ENCODE measurements at regions not wholly inside any gene's neighbourhood (a gene's known extent, or its start where the extent isn't known, plus 50 kb on each side); places are given as distances from the start of the nearest gene placed in this dataset.

DNA sequence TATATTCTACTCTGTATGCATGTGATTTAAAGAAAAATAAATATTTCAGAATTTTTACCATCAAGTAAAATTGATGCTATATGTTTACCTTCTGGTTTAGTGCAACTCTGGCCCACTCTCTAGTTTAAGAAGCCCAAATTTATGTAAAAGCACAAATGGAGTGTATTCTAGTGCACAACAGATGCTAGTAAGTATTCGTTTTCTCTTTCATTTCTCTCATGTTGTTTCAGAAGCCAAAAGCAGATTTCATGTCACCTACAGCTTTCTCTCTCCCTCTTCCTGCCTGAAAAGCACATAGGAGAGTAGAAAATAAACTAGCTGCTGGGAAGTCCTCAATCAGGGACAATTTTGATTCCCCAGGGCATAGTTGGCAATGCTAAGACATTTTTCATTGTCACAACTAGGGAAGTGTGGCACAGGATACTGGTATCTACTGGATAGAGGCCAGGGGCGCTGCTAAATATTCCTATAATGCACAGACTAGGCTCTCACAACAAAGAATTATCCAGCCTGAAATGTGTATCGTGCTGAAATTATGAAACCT lies 147.4 kb upstream of the ARHGEF26 start:
- TF ChIP-seq, protein P1, sequence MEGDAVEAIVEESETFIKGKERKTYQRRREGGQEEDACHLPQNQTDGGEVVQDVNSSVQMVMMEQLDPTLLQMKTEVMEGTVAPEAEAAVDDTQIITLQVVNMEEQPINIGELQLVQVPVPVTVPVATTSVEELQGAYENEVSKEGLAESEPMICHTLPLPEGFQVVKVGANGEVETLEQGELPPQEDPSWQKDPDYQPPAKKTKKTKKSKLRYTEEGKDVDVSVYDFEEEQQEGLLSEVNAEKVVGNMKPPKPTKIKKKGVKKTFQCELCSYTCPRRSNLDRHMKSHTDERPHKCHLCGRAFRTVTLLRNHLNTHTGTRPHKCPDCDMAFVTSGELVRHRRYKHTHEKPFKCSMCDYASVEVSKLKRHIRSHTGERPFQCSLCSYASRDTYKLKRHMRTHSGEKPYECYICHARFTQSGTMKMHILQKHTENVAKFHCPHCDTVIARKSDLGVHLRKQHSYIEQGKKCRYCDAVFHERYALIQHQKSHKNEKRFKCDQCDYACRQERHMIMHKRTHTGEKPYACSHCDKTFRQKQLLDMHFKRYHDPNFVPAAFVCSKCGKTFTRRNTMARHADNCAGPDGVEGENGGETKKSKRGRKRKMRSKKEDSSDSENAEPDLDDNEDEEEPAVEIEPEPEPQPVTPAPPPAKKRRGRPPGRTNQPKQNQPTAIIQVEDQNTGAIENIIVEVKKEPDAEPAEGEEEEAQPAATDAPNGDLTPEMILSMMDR (IDR thresholded peaks at IDR 0.05), result no peak
- TF ChIP-seq EZH2 (IDR thresholded peaks at IDR 0.05), result no peak
- TF ChIP-seq EZH2phosphoT487 (IDR thresholded peaks at IDR 0.05), result no peak
